ENCODE measurements at regions not wholly inside any gene's neighbourhood (a gene's known extent, or its start where the extent isn't known, plus 50 kb on each side); places are given as distances from the start of the nearest gene placed in this dataset.

DNA sequence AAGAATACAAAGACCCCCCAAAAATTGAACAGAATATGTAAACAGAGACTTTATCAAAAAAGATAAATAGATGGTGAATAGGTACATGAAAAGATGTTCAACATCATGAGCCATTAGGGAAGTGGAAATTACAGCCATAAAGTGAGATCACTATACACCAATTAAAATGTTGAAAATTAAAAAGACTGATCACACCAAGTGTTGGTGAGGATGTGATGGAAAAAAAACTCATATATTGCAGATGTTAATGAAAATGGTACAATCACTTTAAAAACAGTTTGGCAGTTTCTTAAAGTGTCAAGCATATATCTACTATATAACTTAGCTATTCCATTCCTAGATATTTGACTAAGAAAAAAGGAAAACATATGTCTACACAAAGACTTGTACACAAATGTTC, 280.5 kb downstream of the DHX35 start:
- TF ChIP-seq CTCF (IDR thresholded peaks at IDR 0.05; ENCODE audit: low read depth, low read length) (no peak), EZH2phosphoT487 (IDR thresholded peaks at IDR 0.05; ENCODE audit: low read depth) (no peak)
